ENCODE measurements at regions not wholly inside any gene's neighbourhood (a gene's known extent, or its start where the extent isn't known, plus 50 kb on each side); places are given as distances from the start of the nearest gene placed in this dataset.
"Not testable (repeated sequence)": the region's sequence is repeated elsewhere in the genome, so short reads cannot be mapped to it uniquely, and the experiment has no call there.

- no peak overlapping the region for H3K27ac Mint-ChIP-seq
- peaks cover 6 to 31% of the 10 kb centered on the region in 2 donors for H3K9me3 Mint-ChIP-seq
- H3K27me3 Mint-ChIP-seq: no peaks in the 10 kb centered on the region
- H3K36me3 Mint-ChIP-seq (ENCODE audit: insufficient read depth): no peaks in the 10 kb centered on the region
- ATAC-seq (replicated peaks) (no peak), DNase-seq (no peak)
- no peak overlapping the region for H3K4me3 Mint-ChIP-seq
- no peaks in the 10 kb centered on the region for H3K4me1 Mint-ChIP-seq (ENCODE audit: low read depth in 2 of 2)
These were observed 447.4 kb upstream of the WWC1 start for GRCh38 chr5:167843881-167844572.

- H3K4me3 Mint-ChIP-seq: no peak overlapping the region
- H3K36me3 Mint-ChIP-seq (ENCODE audit: insufficient read depth): no peaks in the 10 kb centered on the region
- ATAC-seq (replicated peaks) (no peak), DNase-seq (no peak)
- no peak overlapping the region for H3K27ac Mint-ChIP-seq
- no peaks in the 10 kb centered on the region for H3K4me1 Mint-ChIP-seq (ENCODE audit: low read depth in 2 of 2)
- H3K27me3 Mint-ChIP-seq: no peaks in the 10 kb centered on the region
- H3K9me3 Mint-ChIP-seq: peaks cover 11 to 38% of the 10 kb centered on the region in 2 donors
These were observed 445.5 kb upstream of the WWC1 start for GRCh38 chr5:167845952-167846351.

GRCh38 chr5:167849874-167850273 lies 441.6 kb upstream of the WWC1 start:
- DNase-seq (no peak), ATAC-seq (replicated peaks) (no peak)
- no peaks in the 10 kb centered on the region for H3K4me1 Mint-ChIP-seq (ENCODE audit: low read depth in 2 of 2)
- no peaks in the 10 kb centered on the region for H3K27me3 Mint-ChIP-seq
- H3K9me3 Mint-ChIP-seq: peaks cover 11 to 20% of the 10 kb centered on the region in 2 donors
- H3K36me3 Mint-ChIP-seq (ENCODE audit: insufficient read depth): no peaks in the 10 kb centered on the region
- no peak overlapping the region for H3K27ac Mint-ChIP-seq
- no peak overlapping the region for H3K4me3 Mint-ChIP-seq

- no peaks in the 10 kb centered on the region for H3K36me3 Mint-ChIP-seq (ENCODE audit: insufficient read depth)
- no peak overlapping the region for H3K4me3 Mint-ChIP-seq
- no peak overlapping the region for H3K27ac Mint-ChIP-seq
- H3K9me3 Mint-ChIP-seq: peaks cover 8 to 10% of the 10 kb centered on the region in 2 donors
- DNase-seq: no peak
- no peaks in the 10 kb centered on the region for H3K27me3 Mint-ChIP-seq
- no peak for ATAC-seq (replicated peaks)
- no peaks in the 10 kb centered on the region for H3K4me1 Mint-ChIP-seq (ENCODE audit: low read depth in 2 of 2)
These were observed 440.5 kb upstream of the WWC1 start for GRCh38 chr5:167850911-167851310.

GRCh38 chr5:167851416-167851815 lies 440.0 kb upstream of the WWC1 start:
- Mint-ChIP-seq H3K36me3 (ENCODE audit: insufficient read depth) (no peaks in the 10 kb centered on the region), H3K27me3 (no peaks in the 10 kb centered on the region), H3K9me3 (peaks cover 7 to 8% of the 10 kb centered on the region in 2 donors), H3K4me3 (no peak overlapping the region), H3K4me1 (ENCODE audit: low read depth in 2 of 2) (no peaks in the 10 kb centered on the region), H3K27ac (no peak overlapping the region)
- DNase-seq: no peak
- no peak for ATAC-seq (replicated peaks)

GRCh38 chr5:167852515-167852914 lies 438.9 kb upstream of the WWC1 start:
- H3K9me3 Mint-ChIP-seq: peaks cover 7 to 8% of the 10 kb centered on the region in 2 donors
- no peaks in the 10 kb centered on the region for H3K27me3 Mint-ChIP-seq
- no peak for ATAC-seq (replicated peaks)

GRCh38 chr5:167853421-167853820 lies 438.0 kb upstream of the WWC1 start:
- no peak for DNase-seq
- no peak for ATAC-seq (replicated peaks)
- Mint-ChIP-seq H3K4me1 (ENCODE audit: low read depth in 2 of 2) (no peaks in the 10 kb centered on the region), H3K27me3 (no peaks in the 10 kb centered on the region), H3K27ac (no peak overlapping the region), H3K36me3 (ENCODE audit: insufficient read depth) (no peaks in the 10 kb centered on the region), H3K4me3 (no peak overlapping the region), H3K9me3 (peaks cover 7 to 8% of the 10 kb centered on the region in 2 donors)

More at GRCh38 chr5:167852515-167852914, 438.9 kb upstream of the WWC1 start:
- Mint-ChIP-seq H3K36me3 (ENCODE audit: insufficient read depth) (no peaks in the 10 kb centered on the region), H3K4me1 (ENCODE audit: low read depth in 2 of 2) (no peaks in the 10 kb centered on the region), H3K4me3 (no peak overlapping the region), H3K27ac (no peak overlapping the region)
- DNase-seq: no peak

GRCh38 chr5:167855818-167856217 lies 435.6 kb upstream of the WWC1 start:
- Mint-ChIP-seq H3K27ac (no peak overlapping the region), H3K4me1 (ENCODE audit: low read depth in 2 of 2) (no peaks in the 10 kb centered on the region), H3K4me3 (no peak overlapping the region), H3K27me3 (no peaks in the 10 kb centered on the region), H3K9me3 (peaks cover 0 to 3% of the 10 kb centered on the region in 2 donors), H3K36me3 (ENCODE audit: insufficient read depth) (no peaks in the 10 kb centered on the region)
- DNase-seq: no peak
- ATAC-seq (replicated peaks): no peak

- Mint-ChIP-seq H3K27me3 (no peaks in the 10 kb centered on the region), H3K4me3 (no peak overlapping the region), H3K27ac (no peak overlapping the region), H3K36me3 (ENCODE audit: insufficient read depth) (no peaks in the 10 kb centered on the region), H3K4me1 (ENCODE audit: low read depth in 2 of 2) (no peaks in the 10 kb centered on the region), H3K9me3 (peaks cover 0 to 6% of the 10 kb centered on the region in 2 donors)
- DNase-seq (no peak), ATAC-seq (replicated peaks) (no peak)
These were observed 434.1 kb upstream of the WWC1 start for GRCh38 chr5:167857321-167857720.

GRCh38 chr5:167858186-167858855 lies 433.1 kb upstream of the WWC1 start:
- H3K9me3 Mint-ChIP-seq; ATAC-seq (replicated peaks); H3K27me3 Mint-ChIP-seq; H3K4me3 Mint-ChIP-seq; H3K27ac Mint-ChIP-seq; H3K4me1 Mint-ChIP-seq (ENCODE audit: low read depth in 2 of 2); DNase-seq; H3K36me3 Mint-ChIP-seq (ENCODE audit: insufficient read depth): not testable (repeated sequence)

GRCh38 chr5:167861129-167861927 lies 430.1 kb upstream of the WWC1 start:
- ATAC-seq (replicated peaks): no peak
- H3K27ac Mint-ChIP-seq: no peak overlapping the region
- H3K4me3 Mint-ChIP-seq: no peak overlapping the region
- H3K27me3 Mint-ChIP-seq: no peaks in the 10 kb centered on the region
- no peaks in the 10 kb centered on the region for H3K4me1 Mint-ChIP-seq (ENCODE audit: low read depth in 2 of 2)
- H3K9me3 Mint-ChIP-seq: peaks cover 0 to 5% of the 10 kb centered on the region in 2 donors
- no peaks in the 10 kb centered on the region for H3K36me3 Mint-ChIP-seq (ENCODE audit: insufficient read depth)
- DNase-seq: no peak

- H3K27ac Mint-ChIP-seq: no peak overlapping the region
- no peak for ATAC-seq (replicated peaks)
- DNase-seq: no peak
- H3K4me1 Mint-ChIP-seq (ENCODE audit: low read depth in 2 of 2): no peaks in the 10 kb centered on the region
- H3K27me3 Mint-ChIP-seq: no peaks in the 10 kb centered on the region
- H3K4me3 Mint-ChIP-seq: no peak overlapping the region
- H3K36me3 Mint-ChIP-seq (ENCODE audit: insufficient read depth): no peaks in the 10 kb centered on the region
- H3K9me3 Mint-ChIP-seq: peaks cover 0 to 5% of the 10 kb centered on the region in 2 donors
These were observed 429.5 kb upstream of the WWC1 start for GRCh38 chr5:167861928-167862426.

- Mint-ChIP-seq H3K36me3 (ENCODE audit: insufficient read depth) (no peaks in the 10 kb centered on the region), H3K9me3 (peaks cover 0 to 6% of the 10 kb centered on the region in 2 donors), H3K27me3 (no peaks in the 10 kb centered on the region), H3K4me3 (no peak overlapping the region), H3K4me1 (ENCODE audit: low read depth in 2 of 2) (no peaks in the 10 kb centered on the region), H3K27ac (no peak overlapping the region)
- DNase-seq: no peak
- ATAC-seq (replicated peaks): no peak
These were observed 427.6 kb upstream of the WWC1 start for GRCh38 chr5:167863883-167864282.

All from effector memory CD8-positive, alpha-beta T cell (primary cell).